Suprapubic skin (tissue), 4 donors: ENCODE measurements at regions not wholly inside any gene's neighbourhood (a gene's known extent, or its start where the extent isn't known, plus 50 kb on each side); places are given as distances from the start of the nearest gene placed in this dataset.

Experiments
- DNase-seq, 2 donors: peaks; one replicate each; pipeline ENCODE4 v3.0.0-alpha.2; 2019; ENCODE audit warnings: low spot score in 2 of 2
- H3K27ac ChIP-seq: fragments of 200-600 bp; sonication (generic); one replicate; pipeline ENCODE4 v1.5.1; 2019
- H3K27me3 ChIP-seq: fragments of 200-600 bp; sonication (generic); one replicate; pipeline ENCODE4 v1.5.1; 2019
- H3K36me3 ChIP-seq: fragments of 200-600 bp; sonication (generic); one replicate; pipeline ENCODE4 v1.5.1; 2019
- H3K4me1 ChIP-seq: fragments of 200-600 bp; sonication (generic); one replicate; pipeline ENCODE4 v1.5.1; 2019
- H3K4me3 ChIP-seq: fragments of 200-600 bp; sonication (generic); one replicate; pipeline ENCODE4 v1.5.1; 2019; ENCODE audit warnings: mild to moderate bottlenecking
- H3K9me3 ChIP-seq: fragments of 200-600 bp; sonication (generic); one replicate; pipeline ENCODE4 v1.5.1; 2019
- CTCF ChIP-seq, 2 donors: fragments of 200-600 bp in 1 of 2; fragments of 450-650 bp in 1 of 2; sonication (generic) in 1 of 2; IDR thresholded peaks; one replicate each; pipeline ENCODE4 v1.5.1; 2016 to 2019; ENCODE audit warnings: antibody characterized with exemption in 2 of 2, mild to moderate bottlenecking in 1 of 2, moderate library complexity in 1 of 2
- EP300 ChIP-seq: sonication (generic); formaldehyde crosslinking; IDR thresholded peaks from one replicate; pipeline ENCODE4 v1.6.1; 2017; ENCODE audit warnings: antibody characterized with exemption
- POLR2A ChIP-seq, 2 donors: fragments of 450-650 bp; IDR thresholded peaks; one replicate each; pipeline ENCODE4 v1.6.1; 2017; ENCODE audit warnings: antibody characterized with exemption in 2 of 2, mild to moderate bottlenecking in 2 of 2, moderate library complexity in 2 of 2
- POLR2AphosphoS5 ChIP-seq, 3 donors: sonication (generic); formaldehyde crosslinking; IDR thresholded peaks; one replicate each; pipeline ENCODE4 v1.6.1; 2017; ENCODE audit warnings: antibody characterized with exemption in 3 of 3
- WGBS: methylation state at CpG from one replicate; pipeline ENCODE4 v1.1.5; 2018; 5-methylcytosine and 5-hydroxymethylcytosine counted together

- Histone ChIP-seq H3K9me3 (no peaks in the 10 kb centered on the region), H3K36me3 (no peaks in the 10 kb centered on the region), H3K4me3 (no peak overlapping the region), H3K27ac (no peak overlapping the region), H3K4me1 (no peaks in the 10 kb centered on the region), H3K27me3 (no peaks in the 10 kb centered on the region)
- 94% methylated on average over 3 of the region's 3 CpGs for WGBS
- no peak for DNase-seq
- TF ChIP-seq POLR2A (IDR thresholded peaks at IDR 0.05) (no peak), POLR2AphosphoS5 (IDR thresholded peaks at IDR 0.05) (no peak), CTCF (IDR thresholded peaks at IDR 0.05) (no peak), EP300 (no peak)
Measured at GRCh38 chr6:48860175-48860574, 602.9 kb downstream of the MMUT start.

GRCh38 chr6:48859562-48860123 is 603.4 kb downstream of the MMUT start:
- H3K27ac ChIP-seq, result no peak overlapping the region
- no peaks in the 10 kb centered on the region for H3K4me1 ChIP-seq
- H3K27me3 ChIP-seq, result no peaks in the 10 kb centered on the region
- H3K4me3 ChIP-seq, result no peak overlapping the region
- DNase-seq, result no peak
- WGBS, result 72% methylated on average over 2 of the region's 2 CpGs
- H3K36me3 ChIP-seq, result no peaks in the 10 kb centered on the region
- no peaks in the 10 kb centered on the region for H3K9me3 ChIP-seq
- no peak for TF ChIP-seq CTCF (IDR thresholded peaks at IDR 0.05)
- no peak for TF ChIP-seq POLR2AphosphoS5 (IDR thresholded peaks at IDR 0.05)
- no peak for TF ChIP-seq EP300
- no peak for TF ChIP-seq POLR2A (IDR thresholded peaks at IDR 0.05)

GRCh38 chr6:48845219-48845618 is 617.8 kb downstream of the MMUT start:
- 80% methylated on average over 3 of the region's 3 CpGs for WGBS
- Histone ChIP-seq H3K27ac (no peak overlapping the region), H3K9me3 (peaks cover 7% of the 10 kb centered on the region), H3K4me1 (no peaks in the 10 kb centered on the region), H3K4me3 (no peak overlapping the region), H3K27me3 (no peaks in the 10 kb centered on the region), H3K36me3 (no peaks in the 10 kb centered on the region)
- no peak for DNase-seq
- TF ChIP-seq EP300, result no peak
- TF ChIP-seq POLR2A (IDR thresholded peaks at IDR 0.05), result no peak
- TF ChIP-seq POLR2AphosphoS5 (IDR thresholded peaks at IDR 0.05), result no peak
- TF ChIP-seq CTCF (IDR thresholded peaks at IDR 0.05), result no peak

- 61% methylated on average over 2 of the region's 2 CpGs for WGBS
- Histone ChIP-seq H3K9me3 (peaks cover 7% of the 10 kb centered on the region), H3K27ac (no peak overlapping the region), H3K36me3 (no peaks in the 10 kb centered on the region), H3K27me3 (no peaks in the 10 kb centered on the region), H3K4me1 (no peaks in the 10 kb centered on the region), H3K4me3 (no peak overlapping the region)
- no peak for TF ChIP-seq EP300
- no peak for TF ChIP-seq POLR2AphosphoS5 (IDR thresholded peaks at IDR 0.05)
- no peak for TF ChIP-seq POLR2A (IDR thresholded peaks at IDR 0.05)
- no peak for TF ChIP-seq CTCF (IDR thresholded peaks at IDR 0.05)
- no peak for DNase-seq
Measured at GRCh38 chr6:48844696-48845095, 618.4 kb downstream of the MMUT start.

- peaks cover 7% of the 10 kb centered on the region for H3K9me3 ChIP-seq
- no peak for DNase-seq
- no peaks in the 10 kb centered on the region for H3K4me1 ChIP-seq
- no peak overlapping the region for H3K4me3 ChIP-seq
- no peaks in the 10 kb centered on the region for H3K27me3 ChIP-seq
- H3K27ac ChIP-seq, result no peak overlapping the region
- no peak for TF ChIP-seq POLR2AphosphoS5 (IDR thresholded peaks at IDR 0.05)
- no peak for TF ChIP-seq POLR2A (IDR thresholded peaks at IDR 0.05)
- no peak for TF ChIP-seq EP300
- WGBS, result 93% methylated on average over 1 of the region's 1 CpG
- no peaks in the 10 kb centered on the region for H3K36me3 ChIP-seq
Measured at GRCh38 chr6:48840896-48841295, 622.2 kb downstream of the MMUT start.

GRCh38 chr6:48839206-48839605 is 623.8 kb downstream of the MMUT start:
- no peak for DNase-seq
- Histone ChIP-seq H3K27me3 (no peaks in the 10 kb centered on the region), H3K9me3 (peaks cover 7% of the 10 kb centered on the region), H3K4me1 (no peaks in the 10 kb centered on the region), H3K27ac (no peak overlapping the region), H3K4me3 (no peak overlapping the region), H3K36me3 (no peaks in the 10 kb centered on the region)
- WGBS, result 29% methylated on average over 2 of the region's 2 CpGs
- TF ChIP-seq POLR2A (IDR thresholded peaks at IDR 0.05) (no peak), POLR2AphosphoS5 (IDR thresholded peaks at IDR 0.05) (no peak), CTCF (IDR thresholded peaks at IDR 0.05) (no peak), EP300 (no peak)
